ENCODE measurements at regions not wholly inside any gene's neighbourhood (a gene's known extent, or its start where the extent isn't known, plus 50 kb on each side); places are given as distances from the start of the nearest gene placed in this dataset.
"Not testable (repeated sequence)": the region's sequence is repeated elsewhere in the genome, so short reads cannot be mapped to it uniquely, and the experiment has no call there.

GRCh38 chr21:32884062-32884461 is 112.5 kb upstream of the PAXBP1 start:
- DNase-seq (ENCODE audit: low spot score): no peak

- DNase-seq (ENCODE audit: low spot score): no peak
These were observed 114.8 kb upstream of the PAXBP1 start for GRCh38 chr21:32886339-32886738.

GRCh38 chr21:32887026-32887425 is 115.5 kb upstream of the PAXBP1 start:
- no peak for DNase-seq (ENCODE audit: low spot score)

GRCh38 chr21:32888971-32889370 is 117.4 kb upstream of the PAXBP1 start:
- no peak for DNase-seq (ENCODE audit: low spot score)

GRCh38 chr21:32889596-32889995 is 118.0 kb upstream of the PAXBP1 start:
- no peak for DNase-seq (ENCODE audit: low spot score)

- no peak for DNase-seq (ENCODE audit: low spot score)
These were observed 122.8 kb upstream of the PAXBP1 start for GRCh38 chr21:32894321-32894720.

GRCh38 chr21:32900814-32901213 is 124.9 kb upstream of the OLIG2 start:
- no peak for DNase-seq (ENCODE audit: low spot score)

- no peak for DNase-seq (ENCODE audit: low spot score)
These were observed 118.2 kb upstream of the OLIG2 start for GRCh38 chr21:32907521-32907920.

GRCh38 chr21:32908534-32908933 is 117.2 kb upstream of the OLIG2 start:
- no peak for DNase-seq (ENCODE audit: low spot score)

GRCh38 chr21:32909393-32909792 is 116.3 kb upstream of the OLIG2 start:
- no peak for DNase-seq (ENCODE audit: low spot score)

- no peak for DNase-seq (ENCODE audit: low spot score)
These were observed 111.2 kb upstream of the OLIG2 start for GRCh38 chr21:32914424-32915039.

- no peak for DNase-seq (ENCODE audit: low spot score)
These were observed 110.6 kb upstream of the OLIG2 start for GRCh38 chr21:32915099-32915498.

GRCh38 chr21:32916088-32916487 is 109.6 kb upstream of the OLIG2 start:
- DNase-seq (ENCODE audit: low spot score): no peak

- no peak for DNase-seq (ENCODE audit: low spot score)
These were observed 109.1 kb upstream of the OLIG2 start for GRCh38 chr21:32916522-32917099.

- peak; percentile 11 for DNase-seq (ENCODE audit: low spot score)
These were observed 108.2 kb upstream of the OLIG2 start for GRCh38 chr21:32917362-32918135.

GRCh38 chr21:32918478-32919120 is 107.1 kb upstream of the OLIG2 start:
- no peak for DNase-seq (ENCODE audit: low spot score)

- no peak for DNase-seq (ENCODE audit: low spot score)
These were observed 105.3 kb upstream of the OLIG2 start for GRCh38 chr21:32920474-32920873.

GRCh38 chr21:32921632-32922230 is 104.0 kb upstream of the OLIG2 start:
- no peak for DNase-seq (ENCODE audit: low spot score)

- no peak for DNase-seq (ENCODE audit: low spot score)
These were observed 100.6 kb upstream of the OLIG2 start for GRCh38 chr21:32925098-32925497.

GRCh38 chr21:32929633-32930038 is 96.1 kb upstream of the OLIG2 start:
- DNase-seq (ENCODE audit: low spot score): no peak

- DNase-seq (ENCODE audit: low spot score): no peak
These were observed 95.1 kb upstream of the OLIG2 start for GRCh38 chr21:32930673-32931072.

- not testable (repeated sequence) for DNase-seq (ENCODE audit: low spot score)
These were observed 91.7 kb upstream of the OLIG2 start for GRCh38 chr21:32934068-32934467.

GRCh38 chr21:32934829-32935228 is 90.9 kb upstream of the OLIG2 start:
- DNase-seq (ENCODE audit: low spot score): no peak

Measured in AG08396 (cell line).